NCI-H446 (cell line): ENCODE measurements at regions not wholly inside any gene's neighbourhood (a gene's known extent, or its start where the extent isn't known, plus 50 kb on each side); places are given as distances from the start of the nearest gene placed in this dataset.

Source experiments
- DNase-seq, 2 experiments: peaks; one replicate each; lab custom pipeline; 2025; lab: John Stamatoyannopoulos, UW

DNA sequence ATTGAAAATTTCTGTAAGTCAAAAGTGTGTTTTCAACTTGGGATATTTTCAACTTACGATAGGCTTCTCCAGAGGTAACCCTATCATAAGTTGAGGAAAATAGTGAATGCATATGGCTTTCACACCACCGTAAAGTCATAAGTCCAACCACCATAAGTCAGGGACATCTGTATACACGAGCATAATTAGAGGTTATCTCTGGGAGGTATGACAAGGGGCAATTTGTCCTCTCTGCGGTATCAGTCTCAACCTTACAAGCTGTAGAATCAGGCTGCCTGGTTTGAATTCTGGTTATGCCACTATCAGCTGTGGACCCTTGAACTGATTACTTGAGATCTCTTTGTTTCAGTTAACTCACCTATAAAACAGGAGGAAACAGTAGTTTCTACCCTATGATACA, 202.9 kb upstream of the JARID2 start:
- DNase-seq, result no peak

DNA sequence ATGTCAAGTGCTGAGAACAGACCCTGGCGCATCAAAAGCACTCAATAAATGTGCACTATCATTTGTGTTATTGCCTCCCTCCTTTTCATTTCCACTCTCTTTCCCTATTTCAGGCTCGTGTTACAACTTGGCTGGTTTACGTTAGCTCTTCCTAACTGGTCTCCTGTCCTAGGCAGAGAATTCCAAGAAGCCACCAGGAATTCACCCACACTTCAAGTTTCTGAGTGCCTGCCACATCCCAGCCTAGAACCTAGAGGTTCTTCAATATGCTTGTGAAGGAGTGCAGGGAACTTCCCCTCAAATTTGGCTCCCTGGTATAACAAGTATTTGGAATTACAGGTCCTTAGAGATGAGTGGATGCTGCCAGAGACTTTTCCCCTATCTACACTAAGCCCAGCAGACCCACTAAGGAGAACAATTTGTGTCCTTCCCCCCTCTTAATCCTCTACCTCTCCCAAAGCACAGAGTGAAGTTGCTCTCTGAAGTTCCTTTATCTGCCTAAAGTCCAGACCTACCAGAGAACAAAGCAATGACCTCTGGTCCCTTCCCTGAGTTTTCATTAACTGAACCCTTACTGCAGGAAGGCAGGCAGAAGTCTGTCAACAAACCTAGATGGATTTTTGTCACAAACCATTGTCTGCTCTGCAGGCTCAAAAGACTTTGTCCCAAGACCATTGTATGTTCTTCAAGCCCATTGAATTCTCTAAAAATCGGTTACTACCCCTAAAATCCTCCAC, 201.6 kb upstream of the JARID2 start:
- DNase-seq, result no peak

DNA sequence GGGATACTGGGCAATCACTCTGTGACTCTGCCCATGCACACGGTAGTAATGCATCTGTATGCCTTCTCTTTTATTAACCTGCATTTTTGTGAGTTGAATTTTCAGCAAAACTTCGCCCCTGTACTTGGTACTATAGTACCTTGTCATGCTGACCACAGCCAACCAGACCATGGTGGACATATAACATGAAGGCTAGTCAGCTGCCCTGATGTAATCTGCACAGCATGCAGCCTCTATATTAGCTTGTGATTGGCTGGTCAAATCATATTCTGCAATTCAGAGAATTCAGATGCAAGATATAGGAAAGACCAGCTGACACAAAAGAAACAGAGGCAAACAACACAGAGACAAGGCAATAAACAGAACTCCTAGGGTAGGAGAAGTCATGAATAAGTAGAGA, 200.9 kb upstream of the JARID2 start:
- DNase-seq, result no peak

DNA sequence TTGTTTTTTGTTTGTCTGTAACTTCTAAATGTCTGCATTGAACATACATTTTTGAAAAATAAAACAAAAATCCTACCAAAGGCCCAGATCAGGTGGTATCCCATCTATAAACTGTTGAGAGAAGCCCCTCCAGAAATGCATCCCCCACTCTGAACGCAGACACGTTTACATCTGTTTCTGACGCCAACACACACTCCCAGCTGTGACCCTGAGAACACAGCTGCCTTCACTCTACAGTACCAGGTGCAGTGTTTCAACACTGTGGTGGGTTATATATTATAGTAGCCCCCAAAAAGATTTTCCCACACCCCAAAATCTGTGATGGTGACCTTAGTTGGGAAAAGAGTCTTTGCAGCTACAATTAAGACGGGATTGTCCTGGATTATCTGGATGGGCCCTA, 199.1 kb upstream of the JARID2 start:
- DNase-seq, result no peak

DNA sequence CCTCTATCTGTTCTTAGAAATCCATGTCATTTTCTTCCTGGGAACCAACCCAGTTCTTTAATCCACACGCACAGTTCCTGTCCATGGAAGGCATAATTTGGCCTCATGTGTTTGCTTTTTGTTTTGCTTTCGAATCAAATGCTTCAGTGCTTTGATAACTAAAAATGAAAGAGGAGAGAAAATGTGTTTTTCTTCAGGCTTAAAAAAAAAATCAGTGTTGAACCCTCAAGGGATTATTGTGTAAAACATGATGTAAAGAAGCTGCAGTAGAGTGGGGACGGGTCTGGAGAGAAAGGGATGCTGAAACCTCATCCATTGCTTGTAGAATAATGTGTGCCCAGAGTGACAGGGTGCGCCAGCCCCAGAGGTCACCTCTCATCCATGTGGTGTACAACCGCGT, 197.5 kb upstream of the JARID2 start:
- no peak for DNase-seq

DNA sequence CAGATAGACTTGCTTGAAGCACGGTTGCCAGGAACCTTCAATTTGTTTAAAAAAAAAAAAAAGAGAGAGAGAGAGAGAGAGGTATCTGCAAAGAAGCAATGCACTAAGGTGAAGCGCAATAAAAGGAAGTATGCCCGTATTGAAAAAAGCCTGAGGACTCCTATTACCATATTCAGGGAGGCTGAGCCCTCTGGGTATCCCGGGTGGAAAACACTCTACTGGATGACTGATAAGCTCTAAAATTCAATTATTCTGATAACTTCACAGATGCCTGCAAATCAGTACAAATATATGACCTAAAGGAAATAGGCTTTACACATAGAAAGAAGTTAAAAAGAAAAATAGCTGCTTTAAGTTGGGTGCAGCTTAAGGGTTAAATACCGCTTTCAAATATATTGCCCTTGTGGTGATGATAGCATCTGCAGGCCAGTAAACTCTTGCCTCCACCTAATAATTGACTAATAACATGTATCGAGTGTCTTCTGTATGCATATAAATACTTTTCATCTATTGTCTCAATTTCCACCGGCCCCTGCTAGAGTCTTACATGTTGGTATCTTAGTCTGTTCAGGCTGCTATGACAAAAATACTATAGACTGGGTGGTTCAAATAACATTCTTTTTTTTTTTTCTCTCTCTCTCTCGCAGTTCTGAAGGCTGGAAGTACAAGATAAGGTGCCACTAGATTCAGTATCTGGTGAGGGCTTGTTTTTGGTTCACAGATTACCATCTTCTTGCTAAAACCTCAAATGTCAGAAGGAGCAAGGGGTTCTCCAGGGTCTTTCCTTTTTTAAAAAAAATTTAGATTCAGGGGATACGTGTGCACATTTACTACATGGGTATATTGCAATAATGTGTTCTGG, 187.4 kb upstream of the JARID2 start:
- DNase-seq, result no peak

DNA sequence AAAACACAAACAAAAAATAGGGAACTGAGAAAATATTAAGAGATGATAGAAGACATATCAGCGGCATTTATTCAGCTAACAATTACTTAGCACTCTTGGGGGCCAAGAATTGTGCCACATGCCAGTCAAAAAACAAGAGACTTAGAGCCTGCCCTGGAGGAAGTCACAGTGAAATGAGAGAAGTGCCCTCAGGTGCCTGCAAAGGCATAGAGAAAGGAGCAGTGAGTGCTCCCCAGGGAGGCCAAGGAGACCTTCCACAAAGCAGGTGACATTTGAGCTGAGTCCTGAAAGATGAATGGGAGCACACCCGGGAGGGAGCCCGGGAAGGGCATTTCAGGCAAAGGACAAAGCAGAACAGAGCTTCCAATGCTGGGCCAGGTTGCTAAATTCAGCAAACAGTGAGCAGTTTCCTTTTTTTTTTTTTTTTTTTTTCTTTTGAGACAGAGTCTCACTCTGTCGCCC, 184.7 kb upstream of the JARID2 start:
- DNase-seq, result no peak

DNA sequence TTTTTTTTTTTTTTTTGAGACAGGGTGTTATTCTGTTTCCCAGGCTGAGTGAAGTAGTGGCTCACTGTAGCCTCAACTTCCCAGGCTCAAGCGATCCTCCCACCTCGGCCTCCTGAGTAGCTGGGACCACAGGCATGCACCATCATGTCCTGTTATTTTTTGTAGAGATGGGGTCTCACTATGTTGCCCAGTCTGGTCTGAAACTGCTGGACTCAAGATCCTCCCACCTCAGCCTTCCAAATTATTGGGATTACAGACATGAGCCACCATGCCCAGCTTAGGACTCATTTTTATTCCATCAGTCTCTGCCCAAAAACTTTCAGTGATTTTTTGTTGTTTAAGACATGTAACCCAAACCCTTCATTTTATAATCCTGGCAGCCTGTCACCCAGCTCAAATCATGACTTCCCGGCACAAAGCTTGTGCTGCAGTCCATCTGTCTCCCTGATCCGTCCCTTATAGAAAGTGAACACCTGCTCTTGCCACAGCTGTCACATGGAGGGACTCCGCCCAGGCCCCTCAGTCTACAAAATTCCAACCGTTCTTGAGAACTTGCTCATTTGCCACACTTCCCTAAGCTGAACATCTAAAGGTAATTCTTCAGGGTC, 183.9 kb upstream of the JARID2 start:
- DNase-seq, result no peak

DNA sequence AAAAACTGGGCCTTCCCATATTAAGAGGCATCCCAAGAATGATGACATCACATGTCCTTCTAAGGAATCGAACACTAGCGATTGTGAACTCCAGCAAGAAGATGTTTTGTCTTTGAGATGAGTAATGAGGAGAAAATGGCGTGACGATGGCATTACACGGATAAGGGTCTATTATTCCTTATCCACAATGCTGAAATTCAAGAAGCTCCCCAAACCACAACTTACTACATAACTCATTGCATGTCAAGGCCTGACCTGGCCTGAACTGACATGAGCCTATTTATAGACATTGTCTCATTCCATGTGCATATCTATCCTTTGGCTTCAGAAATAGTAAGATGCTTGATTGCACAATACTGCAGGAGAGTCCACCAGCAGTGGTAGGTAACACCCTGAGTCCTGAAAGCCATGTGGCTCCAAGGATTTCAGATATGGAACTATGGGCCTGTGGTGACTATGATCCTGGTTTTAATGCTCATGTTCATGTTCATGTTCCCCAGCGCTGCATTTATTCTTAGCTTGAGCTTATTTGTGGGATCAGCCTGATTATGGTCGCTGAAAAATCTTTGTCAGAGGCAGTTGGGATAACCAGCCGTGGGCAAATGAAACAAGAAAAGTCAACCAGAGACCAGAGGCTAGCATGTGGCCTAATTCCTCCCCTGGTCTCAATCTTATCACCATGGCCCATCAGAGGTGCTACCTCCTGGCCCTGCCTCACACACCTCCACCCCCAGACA, 183.2 kb upstream of the JARID2 start:
- DNase-seq, result no peak

DNA sequence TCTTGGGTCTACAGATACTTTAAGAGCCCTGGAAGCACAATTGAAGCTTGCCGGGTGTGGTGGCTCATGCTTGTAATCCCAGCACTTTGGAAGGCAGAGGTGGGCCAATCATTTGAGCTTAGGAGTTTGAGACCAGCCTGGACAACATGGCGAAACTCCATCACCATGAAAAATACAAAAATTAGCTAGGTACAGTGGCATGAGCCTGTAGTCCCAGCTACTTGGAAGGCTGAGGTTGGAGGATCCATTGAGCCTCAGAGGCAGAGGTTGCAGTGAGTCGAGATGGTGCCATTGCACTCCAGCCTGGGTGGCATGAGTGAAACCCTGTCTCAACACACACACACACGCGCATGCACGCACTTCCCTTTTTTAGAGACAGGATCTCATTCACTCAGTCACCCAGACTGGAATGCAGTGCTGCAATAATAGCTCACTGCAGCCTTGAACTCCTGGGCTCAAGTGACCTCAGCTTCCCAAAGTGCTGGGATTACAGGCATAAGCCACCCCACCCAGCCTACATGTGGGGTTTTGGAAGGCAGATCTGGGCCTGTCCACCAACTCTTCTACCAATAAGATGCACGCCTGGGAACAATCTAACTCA, 182.5 kb upstream of the JARID2 start:
- DNase-seq, result no peak

DNA sequence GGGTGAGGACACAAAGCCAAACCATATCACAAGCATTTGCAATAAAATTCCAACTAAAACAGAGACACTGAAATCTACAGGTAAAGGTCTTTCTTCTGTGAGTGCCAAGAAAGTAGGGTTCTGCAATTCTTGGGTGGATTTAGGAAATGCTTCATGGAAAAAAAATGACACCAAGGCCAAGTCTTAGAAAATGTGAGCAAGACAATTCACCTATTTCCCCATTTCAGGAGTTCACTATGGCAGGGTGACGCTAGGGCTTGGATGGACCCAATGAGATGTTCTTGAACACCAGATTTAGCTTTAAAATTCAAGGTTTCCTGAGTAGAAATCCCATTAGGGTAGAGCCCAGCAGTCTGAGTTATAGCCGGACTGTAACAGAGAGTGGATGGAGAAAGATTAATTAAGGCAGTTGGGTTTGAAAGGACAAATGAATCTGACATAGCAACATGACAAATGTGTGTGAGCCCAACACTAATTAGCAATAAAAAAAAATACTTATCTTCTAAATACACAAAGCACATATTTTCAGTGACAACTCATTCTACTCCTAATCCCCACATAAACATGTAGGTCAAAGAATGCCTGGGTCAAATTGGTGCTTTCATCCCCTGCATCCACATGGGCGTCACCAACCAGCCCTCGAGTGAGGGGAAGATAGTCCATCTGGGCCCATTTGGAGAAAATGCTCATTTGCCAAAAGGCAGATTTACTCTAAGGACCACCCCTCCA, 180.4 kb upstream of the JARID2 start:
- DNase-seq, result no peak

DNA sequence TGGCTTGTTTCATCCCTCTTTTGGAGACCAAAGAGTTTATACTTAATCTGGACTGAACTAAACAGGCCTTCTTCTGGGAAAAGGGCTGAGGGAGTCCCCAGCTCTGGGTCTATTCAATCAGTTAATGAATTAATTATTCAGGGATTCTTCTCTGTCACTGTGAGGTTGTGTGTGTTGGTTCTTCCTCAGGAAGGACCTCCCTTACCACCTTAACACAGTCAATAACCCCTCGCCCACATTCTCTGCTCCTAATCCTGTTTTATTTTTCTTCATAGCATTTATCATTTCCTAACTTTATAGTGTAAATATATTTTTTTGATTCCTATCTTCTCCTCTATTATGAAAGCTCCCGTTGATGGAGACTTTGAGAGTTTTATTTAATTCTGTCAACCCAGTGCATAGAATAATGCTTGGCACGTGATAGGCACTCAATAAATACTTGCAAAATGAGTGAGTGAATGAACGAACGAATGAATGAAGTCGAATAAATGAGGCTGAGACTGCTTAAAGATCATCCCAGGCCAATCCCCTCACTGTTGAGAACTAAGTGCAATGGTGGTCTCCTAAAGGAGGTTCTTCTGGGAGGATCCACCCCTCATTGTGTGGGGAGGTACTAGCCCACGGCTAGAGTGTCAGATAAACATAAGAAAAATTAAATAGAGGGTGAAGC, 179.6 kb upstream of the JARID2 start:
- no peak for DNase-seq

DNA sequence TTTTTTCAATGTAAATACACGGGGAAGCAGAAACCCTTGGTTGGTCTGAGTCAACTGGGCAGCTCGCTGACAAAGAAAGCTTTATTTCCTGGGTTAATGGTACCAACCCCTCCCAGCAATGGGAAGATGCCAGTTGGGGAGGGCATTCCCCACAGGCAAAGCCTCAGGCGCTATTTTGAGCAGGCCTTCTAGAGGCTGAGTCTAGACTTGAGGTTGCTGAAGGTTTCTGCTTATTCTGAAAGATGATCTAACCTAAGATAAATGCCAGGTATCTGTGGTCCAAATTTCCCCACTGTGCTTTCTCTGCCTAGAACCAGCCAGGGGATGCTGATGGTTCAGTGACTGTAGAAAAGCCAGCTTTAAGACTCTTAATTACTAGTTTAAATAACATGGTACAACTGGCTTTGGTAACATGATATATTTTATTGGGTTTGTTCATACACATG, 172.5 kb upstream of the JARID2 start:
- no peak for DNase-seq

DNA sequence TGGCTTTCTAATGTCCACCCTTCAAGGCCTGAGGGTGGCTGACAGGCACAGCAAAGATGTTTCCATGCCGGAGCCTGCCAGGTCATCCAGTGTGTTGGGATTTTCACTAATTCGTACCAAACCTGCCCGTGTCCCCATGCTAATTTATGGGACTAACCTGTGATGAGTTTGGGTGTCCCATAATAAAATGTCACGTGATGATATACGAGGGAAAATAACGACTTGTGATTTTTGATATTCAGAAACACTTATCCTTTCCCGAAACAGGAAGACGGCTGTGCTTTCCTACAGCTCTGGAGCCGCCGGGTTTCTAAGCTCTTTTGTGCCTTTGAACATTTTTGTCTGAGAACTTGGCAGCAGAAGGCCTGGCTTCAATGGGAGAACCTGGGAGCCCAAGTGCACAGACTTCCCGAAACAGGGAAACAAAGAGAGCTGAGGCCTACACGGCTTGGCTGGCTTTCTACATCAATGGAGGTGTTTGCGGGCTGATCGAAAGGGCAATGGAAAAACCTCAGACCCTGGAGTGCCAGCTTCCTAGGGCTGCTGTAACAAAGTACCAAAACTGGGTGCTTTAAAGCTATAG, 171.9 kb upstream of the JARID2 start:
- DNase-seq, result no peak

DNA sequence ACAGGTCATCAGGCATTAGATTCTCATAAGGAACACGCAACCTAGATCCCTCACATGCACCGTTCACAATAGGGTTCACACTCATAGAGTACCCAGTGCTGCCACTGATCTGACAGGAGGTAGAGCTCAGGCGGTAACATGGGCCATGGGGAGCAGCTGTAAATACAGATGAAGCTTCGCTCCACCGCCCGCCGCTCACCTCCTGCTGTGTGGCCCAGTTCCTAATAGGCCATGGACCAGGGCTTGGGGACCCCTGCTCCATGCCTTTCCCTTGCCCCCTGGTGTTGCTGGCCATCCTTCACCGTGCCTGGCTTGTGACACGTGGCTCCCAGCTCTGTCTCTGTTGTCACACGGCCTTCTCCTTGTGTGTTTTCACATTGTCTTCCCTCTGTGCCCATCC, 171.1 kb upstream of the JARID2 start:
- DNase-seq, result no peak

DNA sequence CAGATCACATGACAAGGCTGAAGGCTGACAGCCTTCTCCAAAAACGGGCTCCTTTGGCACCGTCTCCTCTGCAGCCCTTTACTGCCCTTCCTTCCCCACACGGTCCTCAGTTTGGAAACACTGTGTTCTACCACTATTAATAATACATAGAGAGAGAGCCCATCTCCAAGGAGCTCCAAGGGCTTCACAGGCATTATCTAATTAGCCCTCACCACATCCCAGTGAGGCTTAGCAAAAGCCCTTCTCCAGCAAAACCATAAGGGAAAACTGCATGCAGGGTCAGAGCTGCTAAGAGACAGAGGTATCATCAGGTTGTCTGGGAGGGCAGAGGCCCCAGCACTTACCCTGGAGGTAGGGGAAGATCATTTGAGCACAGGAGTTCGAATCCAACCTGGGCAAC, 169.3 kb upstream of the JARID2 start:
- no peak for DNase-seq

DNA sequence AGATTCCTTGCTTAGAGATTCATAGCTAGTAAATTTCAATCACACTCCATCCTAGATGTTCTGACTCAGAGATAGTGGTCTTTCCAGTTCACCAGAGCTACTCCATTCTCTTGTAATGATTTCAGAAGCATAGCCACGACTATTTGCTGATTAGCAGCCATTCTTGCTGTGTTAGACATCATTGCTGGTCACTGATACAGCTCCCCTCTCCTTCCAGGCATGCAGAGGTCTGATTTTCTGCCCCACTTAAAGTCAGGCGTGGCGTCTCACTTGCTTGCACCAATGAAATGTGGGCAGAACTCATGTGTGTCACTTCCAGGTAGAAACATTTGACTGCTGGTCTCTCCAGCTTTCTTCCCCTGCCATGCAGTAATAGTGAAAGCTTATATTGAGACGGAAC, 168.9 kb upstream of the JARID2 start:
- no peak for DNase-seq

DNA sequence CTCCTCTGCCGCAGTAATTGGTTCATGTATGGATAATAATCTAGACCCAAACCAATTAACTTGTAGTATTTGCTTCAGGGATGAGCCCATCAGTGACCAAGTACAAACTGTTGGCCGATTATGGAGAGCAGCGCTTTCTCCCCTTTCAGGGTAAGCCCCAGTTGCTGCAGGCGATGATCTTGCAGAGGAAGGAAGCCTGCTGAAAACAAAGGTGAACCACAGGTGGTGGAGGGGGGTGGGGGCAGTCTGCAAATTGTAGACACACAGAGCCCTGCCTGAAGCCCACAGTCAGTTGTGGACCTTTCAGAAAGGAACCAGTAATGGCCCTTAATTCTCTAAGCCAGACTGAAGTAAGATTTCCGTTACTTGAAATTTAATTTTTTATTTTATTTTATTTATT, 167.9 kb upstream of the JARID2 start:
- no peak for DNase-seq

DNA sequence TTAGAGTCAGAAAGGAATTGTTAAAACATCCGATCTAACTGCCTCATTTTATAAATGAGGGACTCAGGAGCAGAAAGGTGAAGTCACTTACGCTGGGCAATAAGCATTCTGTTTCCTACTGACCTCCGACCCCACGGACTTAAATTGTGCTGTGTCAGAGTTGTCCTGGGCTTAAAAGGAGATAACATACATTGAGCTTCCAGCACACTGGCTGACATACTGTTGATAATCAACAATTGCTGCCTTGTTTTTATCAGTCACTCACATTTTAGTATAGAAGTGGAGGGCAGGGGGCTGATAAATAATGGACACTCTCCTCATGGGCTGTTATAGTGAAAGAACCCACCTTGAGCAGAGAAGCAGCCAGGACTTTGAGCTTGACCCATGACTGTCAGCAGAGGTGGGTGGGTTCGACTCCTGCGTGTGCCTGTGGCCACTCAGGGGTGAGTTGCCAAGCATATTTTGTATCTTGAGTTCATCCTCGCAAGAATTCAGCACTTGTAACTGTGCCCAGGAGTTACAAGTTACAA, 166.5 kb upstream of the JARID2 start:
- DNase-seq, result no peak

DNA sequence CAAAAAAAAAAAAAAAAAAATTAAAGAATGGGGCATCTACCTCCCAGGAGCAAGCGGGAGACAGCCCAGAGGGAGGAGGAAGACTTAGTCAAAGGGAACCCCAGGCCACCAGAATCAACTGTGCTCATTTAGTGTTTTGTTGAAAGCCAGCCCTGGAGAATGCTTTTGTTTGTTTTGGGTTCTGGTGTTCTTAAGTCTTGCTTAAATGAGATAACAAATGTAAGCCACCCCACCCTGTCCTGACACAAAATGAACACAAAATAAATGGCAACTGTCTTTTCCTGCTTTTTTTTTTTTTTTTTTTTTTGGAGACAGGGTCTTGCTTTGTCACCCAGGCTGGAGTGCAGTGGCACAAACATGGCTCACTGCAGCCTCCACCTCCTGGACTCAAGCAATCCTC, 165.0 kb upstream of the JARID2 start:
- DNase-seq, result no peak
